ENCODE measurements at regions not wholly inside any gene's neighbourhood (a gene's known extent, or its start where the extent isn't known, plus 50 kb on each side); places are given as distances from the start of the nearest gene placed in this dataset.

DNA sequence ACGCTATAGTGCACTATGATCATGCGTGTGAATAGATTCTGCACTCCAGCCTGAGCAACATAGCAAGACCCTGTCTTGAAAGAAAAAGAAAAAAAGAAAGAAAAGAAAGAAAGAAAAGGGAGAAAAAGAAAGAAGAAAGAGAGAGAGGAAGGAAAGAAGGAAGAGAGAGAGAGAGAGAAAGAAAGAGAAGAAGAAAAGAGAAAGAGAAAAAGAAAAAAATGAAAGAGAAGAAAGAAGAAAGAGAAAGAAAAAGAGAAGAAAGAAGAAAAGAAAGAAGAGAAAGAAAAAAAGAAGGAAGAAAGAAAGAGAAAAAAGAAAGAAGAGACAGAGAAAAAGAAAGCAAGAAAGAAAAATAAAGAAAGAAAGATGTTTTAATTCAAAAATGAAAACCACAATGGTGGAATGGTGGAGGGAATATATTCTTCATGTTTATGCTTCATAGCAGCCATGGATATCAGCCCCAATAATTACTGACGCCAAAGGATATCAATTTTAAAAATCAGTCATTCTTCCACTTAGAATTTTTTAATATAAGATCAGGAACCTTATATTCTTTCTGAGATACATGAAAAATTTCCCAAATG lies 168.7 kb upstream of the TBCA start:
- no peak for DNase-seq
- Histone ChIP-seq H2BK5ac (ENCODE audit: low read depth, low read length, poor library complexity) (no peak overlapping the region), H3K14ac (ENCODE audit: low read length) (no peak overlapping the region), H2AFZ (ENCODE audit: insufficient read depth, low read length, poor library complexity) (no peak overlapping the region), H3K79me1 (ENCODE audit: low read length) (no peaks in the 10 kb centered on the region), H4K12ac (ENCODE audit: low read depth, low read length) (no peak overlapping the region), H3K27ac (ENCODE audit: low read depth, low read length) (no peak overlapping the region), H3K18ac (ENCODE audit: low read length) (no peak overlapping the region), H3K9me3 (ENCODE audit: insufficient read depth, low read depth, low read length) (no peaks in the 10 kb centered on the region), H3K36me3 (ENCODE audit: control insufficient read depth in 1 of 2, insufficient read depth in 2 of 2, low read length in 2 of 2) (no peaks in the 10 kb centered on the region), H2BK12ac (ENCODE audit: low read length) (no peak overlapping the region), H3K9ac (ENCODE audit: low read length) (no peak overlapping the region), H2AK5ac (ENCODE audit: low read length) (no peak overlapping the region), H4K91ac (ENCODE audit: low read depth, low read length) (no peak overlapping the region), H3K79me2 (ENCODE audit: control insufficient read depth, insufficient read depth, low read length, poor library complexity) (no peaks in the 10 kb centered on the region), H3K4me1 (ENCODE audit: control insufficient read depth in 1 of 2, insufficient read depth in 2 of 2, low read length in 2 of 2) (no peaks in the 10 kb centered on the region), H3K4me3 (ENCODE audit: low read depth, low read length) (no peak overlapping the region), H4K8ac (ENCODE audit: low read depth, low read length) (no peak overlapping the region), H3K27me3 (ENCODE audit: insufficient read depth, low read length) (no peaks in the 10 kb centered on the region), H2BK120ac (ENCODE audit: insufficient read depth, low read length, poor library complexity) (no peak overlapping the region), H3K4me2 (ENCODE audit: low read length) (no peak overlapping the region), H3K4ac (ENCODE audit: low read depth, low read length) (no peak overlapping the region), H3K23ac (ENCODE audit: low read length) (no peak overlapping the region)
- no CpG with 5 or more reads among the region's 3 CpGs for WGBS (ENCODE audit: extremely low coverage, insufficient coverage, insufficient read length)

DNA sequence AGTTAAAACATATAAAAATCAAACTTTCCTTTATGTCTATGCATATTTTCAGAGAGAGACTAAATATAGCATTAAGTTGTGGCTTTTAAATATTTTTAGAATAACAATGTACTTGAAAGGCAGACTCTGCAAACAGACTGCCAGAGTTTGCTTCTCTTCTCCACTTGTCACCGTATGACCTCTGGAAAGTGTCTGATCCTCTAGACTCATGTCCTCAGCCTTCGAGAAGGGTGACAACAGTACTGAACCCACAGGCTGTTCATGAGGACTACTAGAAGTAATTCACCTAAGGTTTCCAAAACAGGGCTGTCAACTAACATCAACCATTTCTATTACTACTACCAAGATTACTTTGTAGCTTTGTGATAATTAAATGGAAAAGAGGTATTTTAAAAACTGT lies 167.7 kb upstream of the TBCA start:
- no peaks in the 10 kb centered on the region for H3K79me2 ChIP-seq (ENCODE audit: control insufficient read depth, insufficient read depth, low read length, poor library complexity)
- no peaks in the 10 kb centered on the region for H3K36me3 ChIP-seq (ENCODE audit: control insufficient read depth in 1 of 2, insufficient read depth in 2 of 2, low read length in 2 of 2)
- no peak overlapping the region for H4K8ac ChIP-seq (ENCODE audit: low read depth, low read length)
- no peak overlapping the region for H3K4me2 ChIP-seq (ENCODE audit: low read length)
- H3K9me3 ChIP-seq (ENCODE audit: insufficient read depth, low read depth, low read length): no peaks in the 10 kb centered on the region
- H2BK12ac ChIP-seq (ENCODE audit: low read length): no peak overlapping the region
- H3K4me1 ChIP-seq (ENCODE audit: control insufficient read depth in 1 of 2, insufficient read depth in 2 of 2, low read length in 2 of 2): no peaks in the 10 kb centered on the region
- H3K4me3 ChIP-seq (ENCODE audit: low read depth, low read length): no peak overlapping the region
- no peaks in the 10 kb centered on the region for H3K27me3 ChIP-seq (ENCODE audit: insufficient read depth, low read length)
- DNase-seq: no peak
- H3K4ac ChIP-seq (ENCODE audit: low read depth, low read length): no peak overlapping the region
- no peak overlapping the region for H3K23ac ChIP-seq (ENCODE audit: low read length)
- WGBS (ENCODE audit: extremely low coverage, insufficient coverage, insufficient read length): no CpG with 5 or more reads among the region's 2 CpGs
- H3K27ac ChIP-seq (ENCODE audit: low read depth, low read length): no peak overlapping the region
- no peak overlapping the region for H4K91ac ChIP-seq (ENCODE audit: low read depth, low read length)
- no peak overlapping the region for H3K14ac ChIP-seq (ENCODE audit: low read length)
- no peaks in the 10 kb centered on the region for H3K79me1 ChIP-seq (ENCODE audit: low read length)
- no peak overlapping the region for H2AK5ac ChIP-seq (ENCODE audit: low read length)
- no peak overlapping the region for H4K12ac ChIP-seq (ENCODE audit: low read depth, low read length)
- no peak overlapping the region for H2BK120ac ChIP-seq (ENCODE audit: insufficient read depth, low read length, poor library complexity)
- H2AFZ ChIP-seq (ENCODE audit: insufficient read depth, low read length, poor library complexity): no peak overlapping the region
- H3K18ac ChIP-seq (ENCODE audit: low read length): no peak overlapping the region
- no peak overlapping the region for H2BK5ac ChIP-seq (ENCODE audit: low read depth, low read length, poor library complexity)
- H3K9ac ChIP-seq (ENCODE audit: low read length): no peak overlapping the region

DNA sequence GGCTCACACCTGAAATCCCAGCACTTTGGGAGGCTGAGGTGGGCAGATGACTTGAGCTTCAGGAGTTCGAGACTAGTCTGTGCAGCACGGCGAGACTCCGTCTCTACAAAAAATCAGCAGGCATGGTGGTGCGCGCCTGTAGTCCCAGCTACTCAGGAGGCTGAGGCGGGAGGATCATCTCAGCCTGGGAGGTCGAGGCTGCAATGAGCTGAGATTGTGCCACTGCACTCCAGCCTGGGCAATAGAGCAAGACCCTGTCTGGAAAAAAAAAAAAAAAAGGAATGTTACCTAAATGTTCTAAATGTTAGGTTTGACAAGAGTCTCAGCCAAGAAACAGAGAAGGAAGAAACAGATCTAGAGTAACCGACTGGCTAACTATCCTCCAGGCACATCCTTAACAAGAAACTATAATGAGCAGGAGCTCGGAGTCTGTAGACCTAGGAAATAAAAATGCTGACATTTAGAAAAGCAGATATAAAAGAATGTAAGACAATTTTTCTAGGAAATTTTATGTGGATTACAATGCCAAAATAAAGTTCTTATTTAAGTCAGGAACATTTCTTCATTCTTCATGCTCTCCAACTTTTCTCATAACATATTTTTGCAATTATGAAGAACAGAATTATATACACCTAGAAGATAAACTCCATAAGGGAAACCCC lies 166.6 kb upstream of the TBCA start:
- H3K79me1 ChIP-seq (ENCODE audit: low read length): no peaks in the 10 kb centered on the region

DNA sequence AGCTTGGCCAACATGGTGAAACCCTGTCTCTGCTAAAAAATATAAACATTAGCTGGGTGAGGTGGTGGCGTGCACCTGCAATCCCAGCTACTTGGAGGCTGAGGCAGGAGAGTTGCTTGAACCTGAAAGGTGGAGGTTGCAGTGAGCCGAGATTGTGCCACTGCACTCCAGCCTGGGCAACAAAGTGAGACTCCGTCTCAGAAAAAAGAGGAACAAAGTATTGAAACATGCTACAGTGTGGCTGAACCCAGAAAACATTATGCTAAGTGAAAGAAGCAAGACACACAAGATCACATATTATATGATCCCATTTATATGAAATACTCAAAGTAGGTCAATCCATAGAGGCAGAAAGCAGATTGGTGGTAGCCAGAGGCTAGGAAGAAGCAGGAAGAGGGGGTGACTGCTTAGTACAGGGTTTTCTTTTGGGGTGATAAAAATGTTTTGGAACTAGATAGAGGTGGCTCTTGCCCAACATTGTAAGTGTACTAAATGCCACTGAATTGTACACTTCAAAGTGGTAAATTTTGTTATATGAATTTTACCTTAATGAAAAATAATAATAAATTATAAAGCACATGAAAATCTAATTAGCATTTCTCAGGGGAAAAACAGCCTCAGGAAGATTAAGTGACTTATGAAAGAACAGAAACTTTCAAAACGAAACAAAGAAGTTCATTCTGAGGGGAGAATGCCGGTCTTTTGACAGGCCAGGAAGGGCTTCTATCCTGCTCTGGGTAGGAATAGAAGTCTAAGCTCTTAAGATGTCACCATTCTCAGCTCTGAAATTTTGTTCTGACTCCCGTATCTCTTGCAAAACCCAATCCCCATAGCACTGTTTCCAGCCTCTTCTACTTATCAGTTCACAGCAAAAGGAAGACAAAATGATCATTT lies 161.1 kb upstream of the TBCA start:
- WGBS (ENCODE audit: extremely low coverage, insufficient coverage, insufficient read length): no CpG with 5 or more reads among the region's 6 CpGs
- no peak overlapping the region for H3K9ac ChIP-seq (ENCODE audit: low read length)
- no peak overlapping the region for H2BK12ac ChIP-seq (ENCODE audit: low read length)
- peaks cover 0 to 5% of the 10 kb centered on the region in 2 experiments for H3K4me1 ChIP-seq (ENCODE audit: control insufficient read depth in 1 of 2, insufficient read depth in 2 of 2, low read length in 2 of 2)
- no peak overlapping the region for H3K4me2 ChIP-seq (ENCODE audit: low read length)
- no peaks in the 10 kb centered on the region for H3K79me1 ChIP-seq (ENCODE audit: low read length)
- H3K4me3 ChIP-seq (ENCODE audit: low read depth, low read length): no peak overlapping the region
- no peak for DNase-seq
- no peaks in the 10 kb centered on the region for H3K79me2 ChIP-seq (ENCODE audit: control insufficient read depth, insufficient read depth, low read length, poor library complexity)
- H2BK5ac ChIP-seq (ENCODE audit: low read depth, low read length, poor library complexity): no peak overlapping the region
- H3K9me3 ChIP-seq (ENCODE audit: insufficient read depth, low read depth, low read length): peaks cover 3% of the 10 kb centered on the region
- no peak overlapping the region for H3K18ac ChIP-seq (ENCODE audit: low read length)
- H2AK5ac ChIP-seq (ENCODE audit: low read length): no peak overlapping the region
- no peak overlapping the region for H3K23ac ChIP-seq (ENCODE audit: low read length)
- no peaks in the 10 kb centered on the region for H3K27me3 ChIP-seq (ENCODE audit: insufficient read depth, low read length)
- H4K8ac ChIP-seq (ENCODE audit: low read depth, low read length): no peak overlapping the region
- H2AFZ ChIP-seq (ENCODE audit: insufficient read depth, low read length, poor library complexity): no peak overlapping the region
- H2BK120ac ChIP-seq (ENCODE audit: insufficient read depth, low read length, poor library complexity): no peak overlapping the region
- H3K27ac ChIP-seq (ENCODE audit: low read depth, low read length): no peak overlapping the region
- no peaks in the 10 kb centered on the region for H3K36me3 ChIP-seq (ENCODE audit: control insufficient read depth in 1 of 2, insufficient read depth in 2 of 2, low read length in 2 of 2)
- no peak overlapping the region for H3K4ac ChIP-seq (ENCODE audit: low read depth, low read length)
- no peak overlapping the region for H4K12ac ChIP-seq (ENCODE audit: low read depth, low read length)
- H3K14ac ChIP-seq (ENCODE audit: low read length): no peak overlapping the region
- no peak overlapping the region for H4K91ac ChIP-seq (ENCODE audit: low read depth, low read length)

More for the DNA sequence above, 166.6 kb upstream of the TBCA start:
- Histone ChIP-seq H2AK5ac (ENCODE audit: low read length) (no peak overlapping the region), H3K27me3 (ENCODE audit: insufficient read depth, low read length) (no peaks in the 10 kb centered on the region), H4K12ac (ENCODE audit: low read depth, low read length) (no peak overlapping the region), H2AFZ (ENCODE audit: insufficient read depth, low read length, poor library complexity) (no peak overlapping the region), H2BK5ac (ENCODE audit: low read depth, low read length, poor library complexity) (no peak overlapping the region), H2BK120ac (ENCODE audit: insufficient read depth, low read length, poor library complexity) (no peak overlapping the region), H3K14ac (ENCODE audit: low read length) (no peak overlapping the region), H3K4ac (ENCODE audit: low read depth, low read length) (no peak overlapping the region), H4K91ac (ENCODE audit: low read depth, low read length) (no peak overlapping the region), H3K4me1 (ENCODE audit: control insufficient read depth in 1 of 2, insufficient read depth in 2 of 2, low read length in 2 of 2) (no peaks in the 10 kb centered on the region), H4K8ac (ENCODE audit: low read depth, low read length) (no peak overlapping the region), H2BK12ac (ENCODE audit: low read length) (no peak overlapping the region), H3K9ac (ENCODE audit: low read length) (no peak overlapping the region), H3K4me2 (ENCODE audit: low read length) (no peak overlapping the region), H3K27ac (ENCODE audit: low read depth, low read length) (no peak overlapping the region), H3K36me3 (ENCODE audit: control insufficient read depth in 1 of 2, insufficient read depth in 2 of 2, low read length in 2 of 2) (no peaks in the 10 kb centered on the region), H3K18ac (ENCODE audit: low read length) (no peak overlapping the region), H3K9me3 (ENCODE audit: insufficient read depth, low read depth, low read length) (no peaks in the 10 kb centered on the region), H3K23ac (ENCODE audit: low read length) (no peak overlapping the region), H3K79me2 (ENCODE audit: control insufficient read depth, insufficient read depth, low read length, poor library complexity) (no peaks in the 10 kb centered on the region), H3K4me3 (ENCODE audit: low read depth, low read length) (no peak overlapping the region)
- no CpG with 5 or more reads among the region's 10 CpGs for WGBS (ENCODE audit: extremely low coverage, insufficient coverage, insufficient read length)
- no peak for DNase-seq
